Thyroid gland (tissue), 4 donors: ENCODE measurements at regions not wholly inside any gene's neighbourhood (a gene's known extent, or its start where the extent isn't known, plus 50 kb on each side); places are given as distances from the start of the nearest gene placed in this dataset.

Experiments
- CTCF ChIP-seq, 6 experiments: fragments of 200-600 bp in 3 of 6; fragments of 450-650 bp in 3 of 6; sonication (generic) in 3 of 6; IDR thresholded peaks; one replicate each; pipeline ENCODE4 v1.5.1; 2016 to 2019; ENCODE audit warnings: antibody characterized with exemption in 6 of 6, mild to moderate bottlenecking in 2 of 6, inconsistent platforms in 1 of 6, moderate library complexity in 1 of 6
- POLR2A ChIP-seq, 2 donors: fragments of 450-650 bp; IDR thresholded peaks; one replicate each; pipeline ENCODE4 v1.6.1; 2017; ENCODE audit warnings: antibody characterized with exemption in 2 of 2, mild to moderate bottlenecking in 2 of 2, moderate library complexity in 1 of 2

- TF ChIP-seq CTCF (IDR thresholded peaks at IDR 0.05), result no peak
- no peak for TF ChIP-seq POLR2A (IDR thresholded peaks at IDR 0.05)
Observed at GRCh38 chr4:14371131-14371530, 631.1 kb upstream of the CPEB2 start.
